Stimulated activated CD8-positive, alpha-beta memory T cell treated with anti-CD3 and anti-CD28 coated beads, Interleukin-4, amount 100 ng/mL, for 48 hours (primary cell): ENCODE measurements at regions not wholly inside any gene's neighbourhood (a gene's known extent, or its start where the extent isn't known, plus 50 kb on each side); places are given as distances from the start of the nearest gene placed in this dataset.
A peak's percentile ranks its signal among the peaks of the same experiment; 100 is the strongest.
"Not testable (repeated sequence)": the region's sequence is repeated elsewhere in the genome, so short reads cannot be mapped to it uniquely, and the experiment has no call there.

Experiments
- DNase-seq: peaks from one replicate; pipeline ENCODE4 v3.0.0-alpha.2; 2020

DNA sequence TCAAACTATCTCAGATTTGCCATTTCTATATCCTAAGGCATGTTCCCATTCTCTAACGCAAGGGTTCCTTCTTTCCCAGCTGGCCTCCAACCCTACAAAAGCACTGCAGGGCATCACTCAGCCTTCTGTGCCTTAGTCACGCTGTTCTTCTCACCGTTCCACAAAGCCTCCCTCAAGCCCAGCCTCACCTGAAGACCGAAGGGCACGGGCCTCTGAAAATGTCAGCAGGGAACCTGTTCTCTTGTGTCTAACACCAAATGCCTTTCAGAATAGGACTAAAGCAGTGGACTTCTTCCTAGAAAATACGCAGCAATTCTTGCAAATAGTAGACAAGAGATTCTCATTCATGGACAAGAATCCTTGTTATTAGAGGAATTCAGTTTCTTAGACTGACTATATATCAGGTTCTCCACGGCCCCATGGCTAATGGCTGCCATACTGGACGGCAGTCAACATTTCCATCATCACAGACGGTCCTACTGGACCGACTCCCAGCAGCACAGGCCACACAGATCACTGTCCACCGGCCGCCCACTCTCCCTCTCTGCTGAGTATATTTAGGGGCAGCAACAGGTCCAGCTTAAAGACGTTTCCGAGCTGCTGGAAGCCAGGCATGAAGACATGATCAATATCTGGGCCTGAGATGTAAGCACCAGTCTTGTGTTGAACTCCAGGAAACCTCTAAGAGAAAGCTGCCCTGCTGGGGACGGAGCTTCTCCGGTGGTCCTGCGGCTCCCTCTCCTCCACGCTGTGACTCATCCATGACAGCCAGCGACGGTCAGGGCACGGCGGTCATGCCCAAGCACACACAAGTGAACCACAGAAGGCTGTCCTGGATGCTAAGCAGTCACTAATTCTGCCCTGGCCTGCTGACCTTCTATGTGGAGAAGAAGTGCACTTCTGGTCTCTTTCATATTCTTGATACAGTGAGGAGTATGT lies 61.8 kb upstream of the TNK2 start:
- DNase-seq, result not testable (repeated sequence)

DNA sequence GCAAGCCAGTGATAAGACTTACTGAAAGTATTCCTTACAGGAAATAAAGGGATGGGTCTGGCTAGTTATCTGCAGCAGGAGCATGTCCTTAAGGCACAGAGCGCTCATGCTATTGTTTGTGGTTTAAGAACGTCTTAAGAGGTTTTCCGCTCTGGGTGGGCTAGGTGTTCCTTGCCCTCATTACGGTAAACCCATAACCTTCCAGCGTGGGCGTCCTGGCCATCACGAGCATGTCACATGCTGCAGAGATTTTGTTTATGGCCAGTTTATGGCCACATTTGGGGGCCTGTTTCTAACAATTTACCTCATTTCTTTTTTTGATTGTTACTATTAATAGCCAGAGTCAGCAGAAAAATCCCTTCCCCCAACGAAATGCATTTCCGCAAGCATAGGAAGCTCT lies 61.0 kb upstream of the TNK2 start:
- not testable (repeated sequence) for DNase-seq

DNA sequence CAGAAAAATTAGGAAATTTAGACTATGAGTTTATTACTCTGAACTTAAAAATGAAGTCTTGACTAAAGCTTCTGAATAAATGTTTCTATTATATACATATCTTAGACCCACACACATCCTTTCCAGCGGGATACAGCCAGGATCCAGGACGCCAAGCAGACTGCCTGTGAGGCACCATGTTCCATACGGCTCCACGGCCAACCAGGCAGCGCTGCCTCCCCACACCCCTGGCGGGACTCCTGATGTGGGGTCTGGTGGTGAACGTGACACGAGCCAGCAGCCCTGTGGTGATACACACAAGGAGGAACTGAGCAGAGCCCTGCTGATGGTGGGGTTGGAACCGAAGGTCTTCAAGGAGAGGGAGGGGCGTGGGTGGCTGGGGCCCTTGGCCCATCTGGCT lies 59.8 kb upstream of the TNK2 start:
- DNase-seq, result not testable (repeated sequence)

DNA sequence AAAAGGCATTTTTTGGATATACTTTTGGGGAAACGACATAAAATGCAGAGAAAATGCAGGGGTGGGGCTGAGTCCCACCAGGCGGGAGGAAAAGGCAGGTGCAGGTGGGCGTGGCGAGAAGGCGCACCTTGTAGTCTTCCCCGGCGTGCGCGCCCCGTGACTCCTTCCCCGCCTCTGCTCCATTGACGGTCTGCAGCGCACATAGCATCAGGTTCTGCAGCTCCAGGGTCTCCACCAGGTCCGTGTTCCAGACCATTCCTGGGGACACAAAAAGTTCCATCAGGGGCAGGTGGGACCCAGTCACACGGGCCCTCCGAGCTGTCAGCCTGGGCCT lies 59.0 kb upstream of the TNK2 start:
- not testable (repeated sequence) for DNase-seq

DNA sequence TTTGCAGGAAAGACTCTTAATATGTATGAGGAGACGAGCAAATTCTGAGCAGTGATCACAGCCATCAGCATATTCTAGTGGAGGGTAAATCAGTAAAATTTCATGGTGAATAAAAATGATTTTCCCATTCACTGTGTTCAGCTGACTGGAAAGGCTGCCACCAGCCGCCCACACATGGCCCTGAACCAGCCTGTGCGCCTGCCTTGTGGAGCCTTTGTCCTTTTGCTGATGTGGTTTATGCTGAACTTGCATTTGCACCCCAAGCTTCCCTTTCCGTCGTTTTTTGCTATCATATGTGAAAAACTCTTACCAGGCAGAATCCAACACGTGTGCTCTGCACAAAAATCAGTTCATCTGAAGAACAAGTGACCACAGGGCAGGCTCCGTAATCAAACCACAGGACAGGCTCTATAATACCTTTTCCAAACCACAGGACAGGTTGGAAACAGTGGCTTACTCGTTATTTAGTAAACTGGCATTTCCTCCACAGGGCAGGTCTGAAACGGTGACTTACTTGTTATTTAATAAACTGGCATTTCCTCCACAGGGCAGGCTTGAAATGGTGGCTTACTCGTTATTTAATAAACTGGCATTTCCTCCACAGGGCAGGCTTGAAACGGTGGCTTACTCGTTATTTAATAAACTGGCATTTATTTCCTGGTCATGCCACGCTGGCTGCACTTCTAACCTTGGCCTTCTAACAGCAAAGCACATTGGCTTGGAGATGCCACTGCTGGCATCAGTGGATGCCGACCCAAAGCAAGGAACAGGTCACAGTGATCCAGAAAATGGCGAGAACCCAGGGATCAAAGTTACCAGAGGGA lies 58.4 kb upstream of the TNK2 start:
- not testable (repeated sequence) for DNase-seq

DNA sequence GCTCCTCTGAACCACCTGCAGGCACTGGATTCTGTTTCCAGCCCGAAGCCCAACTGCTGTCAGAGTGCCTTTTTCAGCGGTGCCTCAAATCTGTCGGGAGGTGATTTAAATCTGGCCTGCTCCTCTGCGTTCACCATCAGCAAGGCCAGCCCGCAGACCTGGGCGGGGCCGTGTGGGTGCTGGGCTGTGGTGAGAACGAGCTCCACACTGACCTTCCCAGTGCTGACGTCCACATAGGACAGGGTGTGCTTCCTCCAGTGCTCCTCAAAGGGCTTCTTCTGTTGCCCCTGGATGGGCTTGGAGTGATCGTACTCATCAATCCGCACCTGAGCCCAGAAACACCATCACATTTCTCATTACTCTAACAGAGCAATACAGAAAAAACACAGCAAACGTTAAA lies 56.9 kb upstream of the TNK2 start:
- DNase-seq, result not testable (repeated sequence)

DNA sequence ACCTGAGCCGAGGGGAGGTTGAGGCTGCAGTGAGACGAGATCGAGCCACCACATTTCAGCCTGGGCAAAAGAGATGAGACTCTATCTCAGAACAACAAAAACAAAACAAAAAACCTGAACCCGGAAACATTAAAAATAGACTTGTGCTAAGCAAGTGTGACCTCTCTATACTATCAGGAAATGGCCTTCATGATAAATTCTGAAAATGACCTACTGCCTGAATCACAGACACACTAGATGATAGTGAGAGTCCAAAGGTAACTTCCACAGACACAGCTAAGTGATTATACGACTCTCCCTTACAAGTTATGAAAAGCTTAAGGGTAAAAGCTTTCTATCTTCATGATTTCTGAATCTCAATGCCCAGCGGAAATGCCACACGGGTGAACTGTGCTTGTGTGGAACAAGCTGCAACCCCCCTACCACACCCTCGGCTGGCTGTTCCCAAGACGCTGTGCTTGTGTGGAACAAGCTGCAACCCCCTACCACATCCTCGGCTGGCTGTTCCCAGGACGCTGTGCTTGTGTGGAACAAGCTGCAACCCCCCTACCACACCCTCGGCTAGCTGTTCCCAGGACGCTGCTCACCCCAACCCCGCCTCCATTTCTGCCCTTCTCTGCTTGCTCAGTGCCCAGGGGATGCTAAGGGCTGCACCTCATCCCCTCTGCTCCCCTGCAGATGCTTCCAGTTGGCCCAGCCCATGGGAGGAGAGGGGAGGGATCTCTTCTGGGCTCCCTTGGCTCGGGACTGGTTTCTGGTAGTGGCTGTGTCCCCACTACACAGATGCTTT lies 56.2 kb upstream of the TNK2 start:
- DNase-seq, result not testable (repeated sequence)

DNA sequence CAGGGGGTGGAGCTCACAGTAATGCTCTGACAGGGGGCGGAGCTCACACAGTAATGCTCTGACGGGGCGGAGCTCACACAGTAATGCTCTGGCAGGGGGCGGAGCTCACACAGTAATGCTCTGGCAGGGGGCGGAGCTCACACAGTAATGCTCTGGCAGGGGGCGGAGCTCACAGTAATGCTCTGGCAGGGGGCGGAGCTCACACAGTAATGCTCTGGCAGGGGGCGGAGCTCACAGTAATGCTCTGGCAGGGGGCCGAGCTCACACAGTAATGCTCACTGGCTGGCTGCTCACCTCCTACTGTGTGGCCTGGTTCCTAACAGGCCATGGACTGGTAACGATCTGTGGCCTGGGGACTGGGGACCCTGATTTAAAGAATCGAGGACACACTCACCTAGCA lies 53.9 kb upstream of the TNK2 start:
- not testable (repeated sequence) for DNase-seq

DNA sequence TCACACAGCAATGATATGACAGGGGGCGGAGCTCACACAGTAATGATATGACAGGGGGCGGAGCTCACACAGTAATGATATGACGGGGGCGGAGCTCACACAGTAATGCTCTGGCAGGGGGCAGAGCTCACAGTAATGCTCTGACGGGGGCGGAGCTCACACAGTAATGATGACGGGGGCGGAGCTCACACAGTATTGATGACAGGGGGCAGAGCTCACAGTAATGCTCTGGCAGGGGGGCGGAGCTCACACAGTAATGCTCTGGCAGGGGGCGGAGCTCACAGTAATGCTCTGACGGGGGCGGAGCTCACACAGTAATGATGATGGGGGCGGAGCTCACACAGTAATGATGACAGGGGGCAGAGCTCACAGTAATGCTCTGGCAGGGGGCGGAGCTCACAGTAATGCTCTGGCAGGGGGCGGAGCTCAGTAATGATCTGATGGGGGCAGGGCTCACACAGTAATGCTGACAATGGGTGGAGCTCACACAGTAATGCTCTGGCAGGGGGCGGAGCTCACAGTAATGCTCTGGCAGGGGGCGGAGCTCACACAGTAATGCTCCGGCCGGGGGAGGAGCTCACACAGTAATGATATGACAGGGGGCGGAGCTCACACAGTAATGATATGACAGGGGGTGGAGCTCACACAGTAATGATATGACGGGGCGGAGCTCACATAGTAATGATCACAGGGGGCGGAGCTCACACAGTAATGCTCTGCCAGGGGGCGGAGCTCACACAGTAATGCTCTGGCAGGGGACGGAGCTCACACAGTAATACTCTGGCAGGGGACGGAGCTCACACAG lies 52.8 kb upstream of the TNK2 start:
- DNase-seq, result peak; percentile 65

DNA sequence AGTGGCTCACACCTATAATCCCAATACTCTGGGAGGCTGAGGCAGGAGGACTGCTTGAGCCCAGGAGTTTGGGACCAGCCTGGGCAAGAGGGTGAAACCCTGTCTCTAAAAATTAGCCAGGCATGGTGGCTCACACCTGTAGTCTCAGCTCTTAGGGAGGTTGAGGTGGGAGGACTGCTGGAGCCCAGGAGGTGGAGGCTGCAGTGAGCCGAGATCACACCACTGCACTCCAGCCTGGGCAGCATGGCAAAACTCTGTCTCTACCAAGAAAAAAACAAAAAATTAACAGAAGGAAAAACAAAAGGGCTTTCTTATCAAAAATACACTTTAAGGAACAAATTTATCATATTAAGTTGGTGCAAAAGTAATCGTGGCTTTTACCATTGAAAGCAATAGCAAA lies 51.8 kb upstream of the TNK2 start:
- DNase-seq, result not testable (repeated sequence)

DNA sequence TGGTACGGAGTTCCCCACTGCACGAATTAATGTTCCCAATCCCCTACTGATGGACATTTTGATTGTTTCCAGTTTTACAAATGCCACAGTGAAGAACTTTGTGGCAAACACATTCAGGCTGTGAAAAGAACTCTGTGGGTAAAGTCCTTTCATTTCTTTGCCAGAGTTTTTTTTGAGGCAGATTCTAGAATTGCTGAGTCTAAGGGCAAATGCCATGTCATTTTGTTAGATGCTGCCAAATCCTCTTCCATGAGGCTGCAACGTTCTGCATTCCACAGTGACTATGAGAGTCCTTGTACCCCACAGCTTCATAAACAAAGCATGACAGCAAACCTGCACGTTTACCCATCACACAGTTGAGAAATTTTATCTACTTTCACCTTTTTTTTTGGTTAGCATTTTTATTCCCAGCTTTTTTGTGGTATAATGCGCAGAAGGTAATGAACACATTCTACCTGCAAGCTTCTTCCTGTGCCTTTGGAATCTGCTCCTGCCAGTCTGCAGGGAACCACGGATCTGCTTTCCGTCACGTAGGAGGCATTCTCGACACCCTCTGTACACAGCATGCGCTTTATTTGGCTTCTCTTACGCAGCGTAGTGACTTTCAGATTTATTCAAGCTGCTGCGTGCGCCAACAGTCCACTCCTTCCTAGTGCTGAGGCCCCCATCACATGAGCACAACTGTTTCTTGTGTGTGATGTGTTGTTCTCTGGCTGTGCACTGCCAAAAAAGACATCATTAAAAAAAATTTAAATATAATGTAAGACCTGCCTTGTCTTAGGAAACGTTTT lies 51.2 kb upstream of the TNK2 start:
- not testable (repeated sequence) for DNase-seq

DNA sequence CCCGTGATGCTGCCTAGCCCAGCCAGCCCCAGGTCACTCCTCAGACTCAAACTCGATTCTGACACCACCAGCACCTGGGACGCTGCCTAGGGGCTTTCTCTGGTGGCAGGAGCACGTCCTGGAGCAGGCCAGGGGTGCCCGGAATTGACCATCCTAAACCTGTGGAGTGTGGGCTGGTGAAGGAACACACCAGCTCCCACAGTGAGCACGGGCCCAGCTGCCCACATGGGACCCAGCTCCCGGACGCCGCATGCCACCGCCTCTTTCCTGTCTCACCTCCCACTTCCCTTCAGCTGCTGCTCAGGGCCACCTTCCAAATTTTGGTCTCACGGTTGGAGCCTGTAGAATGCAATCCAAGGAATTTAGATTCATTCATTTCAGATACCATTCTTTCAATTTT lies 50.4 kb upstream of the TNK2 start:
- DNase-seq, result not testable (repeated sequence)
